ENCODE measurements at regions not wholly inside any gene's neighbourhood (a gene's known extent, or its start where the extent isn't known, plus 50 kb on each side); places are given as distances from the start of the nearest gene placed in this dataset.
"Not testable (repeated sequence)": the region's sequence is repeated elsewhere in the genome, so short reads cannot be mapped to it uniquely, and the experiment has no call there.

DNA sequence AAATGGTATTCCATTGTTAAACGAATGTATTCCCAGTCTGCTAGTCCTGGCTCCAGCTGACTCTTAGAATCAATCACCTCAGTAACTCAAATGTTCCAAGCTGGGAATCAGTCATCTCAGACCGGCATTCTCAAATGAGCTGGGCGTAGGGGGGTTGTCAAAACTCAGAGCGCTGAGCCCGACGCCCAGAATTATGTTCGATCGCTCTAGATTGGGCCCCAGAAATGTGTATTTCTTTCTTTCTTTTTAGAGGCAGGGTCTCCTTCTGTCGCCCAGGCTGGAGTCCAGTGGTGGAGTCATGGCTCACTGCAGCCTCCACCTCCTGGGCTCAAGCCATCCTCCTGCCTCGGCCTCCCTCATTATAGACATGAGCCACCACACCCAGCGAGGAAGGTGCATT is 99.3 kb upstream of the IGF1R start:
- 59% methylated on average over 7 of the region's 11 CpGs for WGBS (ENCODE audit: insufficient coverage, low coverage, low lambda C conversion rate, missing lambda C conversion rate)
- no peak for DNase-seq
- H3K36me3 ChIP-seq = no peaks in the 10 kb centered on the region
- no peaks in the 10 kb centered on the region for H3K9me3 ChIP-seq
- peaks cover 0 to 10% (median 0%) of the 10 kb centered on the region in 4 donors for H3K4me1 ChIP-seq
- no peak overlapping the region for H3K4me3 ChIP-seq
- no peak overlapping the region for H3K27ac ChIP-seq
- TF ChIP-seq, protein P1, sequence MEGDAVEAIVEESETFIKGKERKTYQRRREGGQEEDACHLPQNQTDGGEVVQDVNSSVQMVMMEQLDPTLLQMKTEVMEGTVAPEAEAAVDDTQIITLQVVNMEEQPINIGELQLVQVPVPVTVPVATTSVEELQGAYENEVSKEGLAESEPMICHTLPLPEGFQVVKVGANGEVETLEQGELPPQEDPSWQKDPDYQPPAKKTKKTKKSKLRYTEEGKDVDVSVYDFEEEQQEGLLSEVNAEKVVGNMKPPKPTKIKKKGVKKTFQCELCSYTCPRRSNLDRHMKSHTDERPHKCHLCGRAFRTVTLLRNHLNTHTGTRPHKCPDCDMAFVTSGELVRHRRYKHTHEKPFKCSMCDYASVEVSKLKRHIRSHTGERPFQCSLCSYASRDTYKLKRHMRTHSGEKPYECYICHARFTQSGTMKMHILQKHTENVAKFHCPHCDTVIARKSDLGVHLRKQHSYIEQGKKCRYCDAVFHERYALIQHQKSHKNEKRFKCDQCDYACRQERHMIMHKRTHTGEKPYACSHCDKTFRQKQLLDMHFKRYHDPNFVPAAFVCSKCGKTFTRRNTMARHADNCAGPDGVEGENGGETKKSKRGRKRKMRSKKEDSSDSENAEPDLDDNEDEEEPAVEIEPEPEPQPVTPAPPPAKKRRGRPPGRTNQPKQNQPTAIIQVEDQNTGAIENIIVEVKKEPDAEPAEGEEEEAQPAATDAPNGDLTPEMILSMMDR (IDR thresholded peaks at IDR 0.05) = no peak
- TF ChIP-seq POLR2A (IDR thresholded peaks at IDR 0.05) = no peak
- no peak for ATAC-seq
- intact Hi-C loops (cut with DNase I) = no loop called here
- peaks cover 0 to 4% of the 10 kb centered on the region in 2 donors for H3K27me3 ChIP-seq

DNA sequence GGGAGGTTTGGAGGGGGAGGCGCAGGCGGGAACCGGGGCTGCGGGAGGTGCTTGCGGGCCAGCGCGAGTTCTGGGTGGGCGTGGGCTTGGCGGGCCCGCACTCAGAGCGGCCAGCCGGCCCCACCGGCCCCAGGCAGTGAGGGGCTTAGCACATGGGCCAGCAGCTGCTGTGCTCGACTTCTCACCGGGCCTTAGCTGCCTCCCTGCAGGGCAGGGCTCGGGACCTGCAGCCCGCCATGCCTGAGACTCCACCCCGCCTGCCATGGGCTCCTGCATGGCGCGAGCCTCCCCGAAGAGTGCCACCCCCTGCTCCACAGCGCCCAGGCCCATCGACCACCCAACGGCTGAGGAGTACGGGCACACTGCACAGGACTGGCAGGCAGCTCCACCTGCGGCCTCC is 98.6 kb upstream of the IGF1R start:
- peaks cover 0 to 4% of the 10 kb centered on the region in 2 donors for H3K27me3 ChIP-seq
- peaks cover 0 to 10% (median 0%) of the 10 kb centered on the region in 4 donors for H3K4me1 ChIP-seq
- WGBS (ENCODE audit: insufficient coverage, low coverage, low lambda C conversion rate, missing lambda C conversion rate) = no CpG with 5 or more reads among the region's 26 CpGs
- ATAC-seq (no peak), DNase-seq (no peak)
- no peaks in the 10 kb centered on the region for H3K9me3 ChIP-seq
- intact Hi-C loops (cut with DNase I) = no loop called here
- no peak overlapping the region for H3K27ac ChIP-seq
- no peak for TF ChIP-seq POLR2A (IDR thresholded peaks at IDR 0.05)
- TF ChIP-seq, protein P1 (IDR thresholded peaks at IDR 0.05) = no peak
- H3K36me3 ChIP-seq = no peaks in the 10 kb centered on the region
- H3K4me3 ChIP-seq = no peak overlapping the region

DNA sequence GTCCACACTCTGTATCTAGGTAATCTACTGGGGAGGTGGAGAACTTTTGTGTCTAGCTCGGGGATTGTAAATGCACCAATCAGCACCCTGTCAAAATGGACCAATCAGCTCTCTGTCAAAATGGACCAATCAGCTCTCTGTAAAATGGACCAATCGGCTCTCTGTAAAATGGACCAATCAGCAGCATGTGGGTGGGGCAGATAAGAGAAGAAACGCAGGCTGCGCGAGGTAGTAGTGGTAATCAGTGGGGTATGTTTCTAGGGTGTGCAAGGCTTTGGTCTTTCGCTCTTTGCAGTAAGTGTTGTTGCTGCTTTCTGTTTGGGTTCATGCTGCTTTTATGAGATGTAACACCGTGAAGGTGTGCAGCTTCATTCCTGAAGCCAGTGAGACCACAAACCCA is 98.0 kb upstream of the IGF1R start:
- DNase-seq; H3K27ac ChIP-seq; ATAC-seq; H3K27me3 ChIP-seq; intact Hi-C loops (cut with DNase I); H3K36me3 ChIP-seq; H3K4me1 ChIP-seq; H3K4me3 ChIP-seq; H3K9me3 ChIP-seq: not testable (repeated sequence)
- 77% methylated on average over 4 of the region's 7 CpGs for WGBS (ENCODE audit: insufficient coverage, low coverage, low lambda C conversion rate, missing lambda C conversion rate)

DNA sequence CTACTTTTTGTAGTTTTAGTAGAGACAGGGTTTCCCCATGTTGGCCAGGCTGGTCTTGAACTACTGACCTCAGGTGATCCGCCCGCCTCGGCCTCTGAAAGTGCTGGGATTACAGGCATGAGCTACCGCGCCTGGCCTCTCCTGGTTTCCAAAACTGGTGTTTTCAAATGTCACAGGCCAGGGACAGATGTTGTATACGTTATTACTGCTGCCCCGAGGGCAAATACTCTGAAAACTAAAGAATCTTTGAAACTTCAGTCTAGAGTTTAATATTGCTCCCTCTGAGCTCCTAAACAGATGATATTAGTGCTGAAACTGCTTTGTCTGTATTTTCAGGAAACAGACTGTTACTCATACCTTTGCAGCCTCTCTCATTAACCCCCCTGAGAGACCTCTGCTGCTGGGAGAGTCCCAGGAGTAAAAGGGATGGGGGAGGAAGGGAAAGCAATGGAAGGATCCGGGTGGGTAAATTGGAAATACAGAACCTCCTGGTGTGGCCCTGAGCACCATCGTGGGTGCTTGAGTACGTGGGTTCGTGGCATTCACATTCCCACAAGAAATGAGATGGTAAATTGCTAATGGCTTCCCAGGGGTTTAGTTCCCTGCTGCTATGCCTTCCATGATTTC is 96.3 kb upstream of the IGF1R start:
- DNase-seq (no peak), ATAC-seq (no peak)
- Histone ChIP-seq H3K4me1 (peaks cover 0 to 10% (median 0%) of the 10 kb centered on the region in 4 donors), H3K36me3 (no peaks in the 10 kb centered on the region), H3K27ac (no peak overlapping the region), H3K9me3 (no peaks in the 10 kb centered on the region), H3K27me3 (peaks cover 0 to 1% of the 10 kb centered on the region in 2 donors), H3K4me3 (no peak overlapping the region)
- 56% methylated on average over 9 of the region's 11 CpGs for WGBS (ENCODE audit: insufficient coverage, low coverage, low lambda C conversion rate, missing lambda C conversion rate)
- TF ChIP-seq, protein P1 (IDR thresholded peaks at IDR 0.05) = no peak
- TF ChIP-seq POLR2A (IDR thresholded peaks at IDR 0.05) = no peak
- intact Hi-C loops (cut with DNase I) = no loop called here

DNA sequence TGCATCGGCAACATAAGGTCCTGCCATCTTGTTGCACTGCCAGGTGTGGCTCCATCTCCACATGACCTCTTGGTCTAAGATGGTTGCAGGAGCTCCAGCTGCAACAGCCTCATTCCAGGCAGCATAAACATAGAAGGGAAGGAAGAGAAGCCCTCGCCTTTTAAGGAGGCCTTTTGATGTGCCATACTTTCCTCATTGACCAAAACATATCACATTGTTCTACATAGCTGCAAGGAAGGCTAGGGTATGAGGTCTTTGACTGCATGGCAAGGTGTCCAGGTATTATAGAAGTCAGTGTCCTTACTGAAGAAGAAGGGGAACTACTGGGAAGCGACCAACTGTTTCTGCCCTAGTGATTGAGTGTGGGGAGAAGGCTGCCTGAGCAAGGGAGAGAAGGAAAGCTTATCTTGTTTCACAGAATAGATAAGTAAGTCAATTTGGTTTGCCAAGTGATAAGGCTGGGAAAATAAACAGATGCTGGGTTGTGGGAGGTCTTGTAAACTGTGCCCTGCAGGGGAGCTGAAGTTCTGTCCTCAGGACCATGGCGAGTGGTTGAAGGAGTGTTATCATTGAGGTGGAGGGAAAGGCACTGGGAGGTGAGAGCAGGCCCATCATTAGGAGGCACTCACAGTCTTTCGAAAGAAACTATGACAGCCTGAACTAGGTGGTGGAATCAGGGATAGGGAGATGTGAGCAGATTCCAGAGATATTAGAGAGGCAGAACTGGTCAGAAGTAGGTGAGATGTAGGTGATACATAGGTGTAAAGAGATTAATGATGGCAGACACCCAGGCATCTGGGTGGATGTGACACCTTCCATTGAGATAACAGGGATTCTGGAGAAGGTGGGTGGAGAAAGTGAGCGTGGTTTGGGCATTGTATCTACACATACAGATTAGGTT is 93.8 kb upstream of the IGF1R start:
- Histone ChIP-seq H3K4me1 (no peaks in the 10 kb centered on the region), H3K36me3 (no peaks in the 10 kb centered on the region), H3K27ac (no peak overlapping the region), H3K27me3 (no peaks in the 10 kb centered on the region), H3K9me3 (no peaks in the 10 kb centered on the region), H3K4me3 (no peak overlapping the region)
- DNase-seq (no peak), ATAC-seq (no peak)
- WGBS (ENCODE audit: insufficient coverage, low coverage, low lambda C conversion rate, missing lambda C conversion rate) = 39% methylated on average over 6 of the region's 6 CpGs
- intact Hi-C loops (cut with DNase I) = no loop called here
- TF ChIP-seq POLR2A (IDR thresholded peaks at IDR 0.05) = no peak
- TF ChIP-seq, protein P1 (IDR thresholded peaks at IDR 0.05) = no peak
